ENCODE measurements at regions not wholly inside any gene's neighbourhood (a gene's known extent, or its start where the extent isn't known, plus 50 kb on each side); places are given as distances from the start of the nearest gene placed in this dataset.
A peak's percentile ranks its signal among the peaks of the same experiment; 100 is the strongest.

DNA sequence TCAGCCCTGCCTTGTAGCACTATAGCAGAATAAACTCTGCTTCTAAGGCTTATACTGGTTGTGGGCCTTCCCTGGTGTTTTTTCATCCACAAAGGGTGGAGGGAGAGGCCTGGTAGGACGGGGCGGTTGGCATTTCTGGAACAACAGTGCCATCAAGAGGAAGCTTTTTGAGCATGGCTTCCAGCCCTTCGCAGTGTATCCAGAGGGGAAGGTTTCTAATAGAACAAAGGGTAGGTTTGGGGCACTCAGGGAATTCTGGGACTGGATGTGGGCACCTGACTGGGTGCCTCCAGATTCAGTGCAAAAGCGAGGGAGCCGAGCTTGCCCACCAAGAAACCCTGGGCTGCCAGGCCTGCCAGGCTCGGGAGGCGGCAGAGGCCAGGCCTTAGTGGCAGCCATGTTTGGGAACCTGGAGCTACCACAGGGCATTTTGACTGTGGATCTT lies 229.6 kb upstream of the AGTR2 start (continued):
- no peak for TF ChIP-seq TBX2 (CRISPR knock-in tag; IDR thresholded peaks at IDR 0.05; ENCODE audit: borderline replicate concordance)
- TF ChIP-seq, protein P1, sequence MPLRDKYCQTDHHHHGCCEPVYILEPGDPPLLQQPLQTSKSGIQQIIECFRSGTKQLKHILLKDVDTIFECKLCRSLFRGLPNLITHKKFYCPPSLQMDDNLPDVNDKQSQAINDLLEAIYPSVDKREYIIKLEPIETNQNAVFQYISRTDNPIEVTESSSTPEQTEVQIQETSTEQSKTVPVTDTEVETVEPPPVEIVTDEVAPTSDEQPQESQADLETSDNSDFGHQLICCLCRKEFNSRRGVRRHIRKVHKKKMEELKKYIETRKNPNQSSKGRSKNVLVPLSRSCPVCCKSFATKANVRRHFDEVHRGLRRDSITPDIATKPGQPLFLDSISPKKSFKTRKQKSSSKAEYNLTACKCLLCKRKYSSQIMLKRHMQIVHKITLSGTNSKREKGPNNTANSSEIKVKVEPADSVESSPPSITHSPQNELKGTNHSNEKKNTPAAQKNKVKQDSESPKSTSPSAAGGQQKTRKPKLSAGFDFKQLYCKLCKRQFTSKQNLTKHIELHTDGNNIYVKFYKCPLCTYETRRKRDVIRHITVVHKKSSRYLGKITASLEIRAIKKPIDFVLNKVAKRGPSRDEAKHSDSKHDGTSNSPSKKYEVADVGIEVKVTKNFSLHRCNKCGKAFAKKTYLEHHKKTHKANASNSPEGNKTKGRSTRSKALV (CRISPR knock-in tag; IDR thresholded peaks at IDR 0.05) = no peak
- TF ChIP-seq IKZF5 (CRISPR knock-in tag; IDR thresholded peaks at IDR 0.05) = 0 out of 2 replicates have a peak, but pooled peaks have one; percentile 19
- no peak for TF ChIP-seq KLF6 (CRISPR knock-in tag; IDR thresholded peaks at IDR 0.05)
- no peak for TF ChIP-seq ZNF878 (CRISPR knock-in tag; IDR thresholded peaks at IDR 0.05)
- no peak for TF ChIP-seq ZNF557 (CRISPR knock-in tag; IDR thresholded peaks at IDR 0.05)
- peak; percentile 58 for TF ChIP-seq HOXA3 (CRISPR knock-in tag; IDR thresholded peaks at IDR 0.05)
- TF ChIP-seq ZNF652 (CRISPR knock-in tag; IDR thresholded peaks at IDR 0.05; ENCODE audit: borderline replicate concordance, low read depth) = no peak
- TF ChIP-seq PAF1 (CRISPR knock-in tag; IDR thresholded peaks at IDR 0.05) = no peak
- peak; percentile 36; the same call in 1 of the 2 replicates for TF ChIP-seq ZFP91 (CRISPR knock-in tag; IDR thresholded peaks at IDR 0.05; ENCODE audit: borderline replicate concordance)
- TF ChIP-seq MXD4 (CRISPR knock-in tag; IDR thresholded peaks at IDR 0.05) = no peak
- TF ChIP-seq ZNF33A (CRISPR knock-in tag; IDR thresholded peaks at IDR 0.05; ENCODE audit: borderline replicate concordance) = no peak
- no peak for TF ChIP-seq ZNF12 (CRISPR knock-in tag; IDR thresholded peaks at IDR 0.05)
- TF ChIP-seq KDM2A (CRISPR knock-in tag; IDR thresholded peaks at IDR 0.05; ENCODE audit: borderline replicate concordance, low read depth) = no peak; the same call in 1 of the 2 replicates
- TF ChIP-seq, protein P2, sequence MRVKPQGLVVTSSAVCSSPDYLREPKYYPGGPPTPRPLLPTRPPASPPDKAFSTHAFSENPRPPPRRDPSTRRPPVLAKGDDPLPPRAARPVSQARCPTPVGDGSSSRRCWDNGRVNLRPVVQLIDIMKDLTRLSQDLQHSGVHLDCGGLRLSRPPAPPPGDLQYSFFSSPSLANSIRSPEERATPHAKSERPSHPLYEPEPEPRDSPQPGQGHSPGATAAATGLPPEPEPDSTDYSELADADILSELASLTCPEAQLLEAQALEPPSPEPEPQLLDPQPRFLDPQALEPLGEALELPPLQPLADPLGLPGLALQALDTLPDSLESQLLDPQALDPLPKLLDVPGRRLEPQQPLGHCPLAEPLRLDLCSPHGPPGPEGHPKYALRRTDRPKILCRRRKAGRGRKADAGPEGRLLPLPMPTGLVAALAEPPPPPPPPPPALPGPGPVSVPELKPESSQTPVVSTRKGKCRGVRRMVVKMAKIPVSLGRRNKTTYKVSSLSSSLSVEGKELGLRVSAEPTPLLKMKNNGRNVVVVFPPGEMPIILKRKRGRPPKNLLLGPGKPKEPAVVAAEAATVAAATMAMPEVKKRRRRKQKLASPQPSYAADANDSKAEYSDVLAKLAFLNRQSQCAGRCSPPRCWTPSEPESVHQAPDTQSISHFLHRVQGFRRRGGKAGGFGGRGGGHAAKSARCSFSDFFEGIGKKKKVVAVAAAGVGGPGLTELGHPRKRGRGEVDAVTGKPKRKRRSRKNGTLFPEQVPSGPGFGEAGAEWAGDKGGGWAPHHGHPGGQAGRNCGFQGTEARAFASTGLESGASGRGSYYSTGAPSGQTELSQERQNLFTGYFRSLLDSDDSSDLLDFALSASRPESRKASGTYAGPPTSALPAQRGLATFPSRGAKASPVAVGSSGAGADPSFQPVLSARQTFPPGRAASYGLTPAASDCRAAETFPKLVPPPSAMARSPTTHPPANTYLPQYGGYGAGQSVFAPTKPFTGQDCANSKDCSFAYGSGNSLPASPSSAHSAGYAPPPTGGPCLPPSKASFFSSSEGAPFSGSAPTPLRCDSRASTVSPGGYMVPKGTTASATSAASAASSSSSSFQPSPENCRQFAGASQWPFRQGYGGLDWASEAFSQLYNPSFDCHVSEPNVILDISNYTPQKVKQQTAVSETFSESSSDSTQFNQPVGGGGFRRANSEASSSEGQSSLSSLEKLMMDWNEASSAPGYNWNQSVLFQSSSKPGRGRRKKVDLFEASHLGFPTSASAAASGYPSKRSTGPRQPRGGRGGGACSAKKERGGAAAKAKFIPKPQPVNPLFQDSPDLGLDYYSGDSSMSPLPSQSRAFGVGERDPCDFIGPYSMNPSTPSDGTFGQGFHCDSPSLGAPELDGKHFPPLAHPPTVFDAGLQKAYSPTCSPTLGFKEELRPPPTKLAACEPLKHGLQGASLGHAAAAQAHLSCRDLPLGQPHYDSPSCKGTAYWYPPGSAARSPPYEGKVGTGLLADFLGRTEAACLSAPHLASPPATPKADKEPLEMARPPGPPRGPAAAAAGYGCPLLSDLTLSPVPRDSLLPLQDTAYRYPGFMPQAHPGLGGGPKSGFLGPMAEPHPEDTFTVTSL (CRISPR knock-in tag; IDR thresholded peaks at IDR 0.05; ENCODE audit: borderline replicate concordance) = peak; percentile 16; the same call in 1 of the 2 replicates
- TF ChIP-seq GATAD1 (CRISPR knock-in tag; IDR thresholded peaks at IDR 0.05) = peak; percentile 61; the same call in 1 of the 2 replicates
- no peak for TF ChIP-seq ZNF746 (CRISPR knock-in tag; IDR thresholded peaks at IDR 0.05)
- TF ChIP-seq CENPT (CRISPR knock-in tag; IDR thresholded peaks at IDR 0.05; ENCODE audit: low read depth) = no peak
- no peak for TF ChIP-seq GFI1 (CRISPR knock-in tag; IDR thresholded peaks at IDR 0.05; ENCODE audit: borderline replicate concordance)
- TF ChIP-seq, protein P3, sequence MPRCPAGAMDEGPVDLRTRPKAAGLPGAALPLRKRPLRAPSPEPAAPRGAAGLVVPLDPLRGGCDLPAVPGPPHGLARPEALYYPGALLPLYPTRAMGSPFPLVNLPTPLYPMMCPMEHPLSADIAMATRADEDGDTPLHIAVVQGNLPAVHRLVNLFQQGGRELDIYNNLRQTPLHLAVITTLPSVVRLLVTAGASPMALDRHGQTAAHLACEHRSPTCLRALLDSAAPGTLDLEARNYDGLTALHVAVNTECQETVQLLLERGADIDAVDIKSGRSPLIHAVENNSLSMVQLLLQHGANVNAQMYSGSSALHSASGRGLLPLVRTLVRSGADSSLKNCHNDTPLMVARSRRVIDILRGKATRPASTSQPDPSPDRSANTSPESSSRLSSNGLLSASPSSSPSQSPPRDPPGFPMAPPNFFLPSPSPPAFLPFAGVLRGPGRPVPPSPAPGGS (CRISPR knock-in tag; IDR thresholded peaks at IDR 0.05) = no peak
